Common myeloid progenitor, CD34-positive (primary cell): ENCODE measurements at regions not wholly inside any gene's neighbourhood (a gene's known extent, or its start where the extent isn't known, plus 50 kb on each side); places are given as distances from the start of the nearest gene placed in this dataset.

Experiments
- CTCF ChIA-PET: fragments of 350-600 bp; sonication (Branson Sonifier 250); formaldehyde crosslinking; loops from one replicate; lab custom pipeline; 2021; ENCODE audit warnings: antibody characterized with exemption; lab: Charles Lee
- POLR2A ChIA-PET: fragments of 350-600 bp; sonication (Branson Sonifier 250); formaldehyde crosslinking; loops from one replicate; lab custom pipeline; 2021; ENCODE audit warnings: antibody characterized with exemption; lab: Charles Lee
- DNase-seq, 3 donors: peaks; one replicate each; pipeline versions ENCODE4 v3.0.0 to v3.0.0-alpha.2; 2013
- H3K27ac ChIP-seq, 2 experiments: 1 replicate in 1 of 2; 2 replicates in 1 of 2; pipeline ENCODE4 v1.7.0; 2013; ENCODE audit warnings: inconsistent platforms in 2 of 2, low read length in 2 of 2, mild to moderate bottlenecking in 2 of 2, low read depth in 1 of 2, moderate library complexity in 1 of 2; ENCODE audit not compliant: severe bottlenecking in 2 of 2, insufficient read depth in 1 of 2, poor library complexity in 1 of 2
- H3K27me3 ChIP-seq, 5 experiments: replicated peaks in 2 of 5; 1 replicate in 3 of 5; 2 replicates in 2 of 5; pipeline versions ENCODE4 v1.6.1 to v1.7.0; 2013; ENCODE audit warnings: low read length in 4 of 5, mild to moderate bottlenecking in 2 of 5, moderate library complexity in 2 of 5, inconsistent platforms in 1 of 5; ENCODE audit not compliant: insufficient read depth in 5 of 5, control insufficient read depth in 4 of 5
- H3K36me3 ChIP-seq, 4 experiments: 1 replicate in 2 of 4; 2 replicates in 2 of 4; pipeline versions ENCODE4 v1.6.1 to v1.7.0; 2013; ENCODE audit warnings: low read length in 3 of 4, control low read depth in 1 of 4, mild to moderate bottlenecking in 1 of 4; ENCODE audit not compliant: control insufficient read depth in 4 of 4, insufficient read depth in 4 of 4
- H3K4me1 ChIP-seq, 4 experiments: 1 replicate in 3 of 4; 2 replicates in 1 of 4; pipeline versions ENCODE4 v1.6.1 to v1.7.1; 2013; ENCODE audit warnings: low read length in 3 of 4, mild to moderate bottlenecking in 3 of 4, control low read depth in 1 of 4, inconsistent platforms in 1 of 4, moderate library complexity in 1 of 4; ENCODE audit not compliant: control insufficient read depth in 4 of 4, insufficient read depth in 4 of 4; ENCODE audit errors: control extremely low read depth in 1 of 4
- H3K4me3 ChIP-seq, 7 experiments: 1 replicate in 4 of 7; 2 replicates in 3 of 7; pipeline versions ENCODE4 v1.5.1 to v1.7.0; 2013; ENCODE audit warnings: mild to moderate bottlenecking in 7 of 7, low read length in 6 of 7, moderate library complexity in 6 of 7, inconsistent platforms in 2 of 7, low read depth in 2 of 7, control low read depth in 1 of 7; ENCODE audit not compliant: insufficient read depth in 4 of 7, control insufficient read depth in 1 of 7; ENCODE audit errors: extremely low read depth in 1 of 7
- H3K9me3 ChIP-seq, 5 experiments: 1 replicate in 4 of 5; 2 replicates in 1 of 5; pipeline versions ENCODE4 v1.6.1 to v1.7.1; 2013; ENCODE audit warnings: low read length in 4 of 5, mild to moderate bottlenecking in 2 of 5, inconsistent platforms in 1 of 5, low read depth in 1 of 5, moderate library complexity in 1 of 5; ENCODE audit not compliant: control insufficient read depth in 4 of 5, insufficient read depth in 2 of 5; ENCODE audit errors: control extremely low read depth in 1 of 5
- WGBS: methylation state at CpG from one replicate; pipeline ENCODE4 v1.1.5; 2013; ENCODE audit not compliant: insufficient coverage; 5-methylcytosine and 5-hydroxymethylcytosine counted together

- H3K4me3 ChIP-seq: no peak overlapping the region
- H3K36me3 ChIP-seq: no peaks in the 10 kb centered on the region
- DNase-seq: no peak
- H3K27me3 ChIP-seq: no peaks in the 10 kb centered on the region
- no CpG with 5 or more reads among the region's 1 CpG for WGBS
- CTCF ChIA-PET: no interaction called here
- no peaks in the 10 kb centered on the region for H3K4me1 ChIP-seq
- H3K9me3 ChIP-seq: no peaks in the 10 kb centered on the region
- H3K27ac ChIP-seq: no peak overlapping the region
- POLR2A ChIA-PET: no interaction called here
Observed at GRCh38 chr5:145072889-145073288, 762.3 kb downstream of the PRELID2 start.

- H3K4me1 ChIP-seq: no peaks in the 10 kb centered on the region
Observed at GRCh38 chr5:145068721-145069120, 766.4 kb downstream of the PRELID2 start.

GRCh38 chr5:145062280-145063062, 772.7 kb downstream of the PRELID2 start:
- CTCF ChIA-PET: no interaction called here
- no peak for DNase-seq

More at GRCh38 chr5:145068721-145069120, 766.4 kb downstream of the PRELID2 start:
- WGBS: 100% methylated on average over 1 of the region's 3 CpGs
- POLR2A ChIA-PET: no interaction called here
- Histone ChIP-seq H3K4me3 (no peak overlapping the region), H3K9me3 (no peaks in the 10 kb centered on the region), H3K27me3 (no peaks in the 10 kb centered on the region), H3K36me3 (no peaks in the 10 kb centered on the region), H3K27ac (no peak overlapping the region)
- CTCF ChIA-PET: no interaction called here
- no peak for DNase-seq

GRCh38 chr5:145056800-145057199, 778.3 kb downstream of the PRELID2 start:
- no peak for DNase-seq
- Histone ChIP-seq H3K36me3 (no peaks in the 10 kb centered on the region), H3K4me1 (no peaks in the 10 kb centered on the region), H3K9me3 (no peaks in the 10 kb centered on the region), H3K27ac (no peak overlapping the region), H3K4me3 (no peak overlapping the region), H3K27me3 (no peaks in the 10 kb centered on the region)
- ChIA-PET POLR2A (no interaction called here), CTCF (no interaction called here)
- WGBS: 100% methylated on average over 1 of the region's 5 CpGs

More at GRCh38 chr5:145062280-145063062, 772.7 kb downstream of the PRELID2 start:
- H3K27me3 ChIP-seq: no peaks in the 10 kb centered on the region
- H3K9me3 ChIP-seq: no peaks in the 10 kb centered on the region
- no peaks in the 10 kb centered on the region for H3K4me1 ChIP-seq
- no peak overlapping the region for H3K4me3 ChIP-seq
- H3K27ac ChIP-seq: no peak overlapping the region
- WGBS: 100% methylated on average over 2 of the region's 6 CpGs
- POLR2A ChIA-PET: interaction anchor here (0.6 kb wide), 1 partner anchor 37 kb away, joined by 3 read pairs; no protein-coding TSS in a partner anchor
- no peaks in the 10 kb centered on the region for H3K36me3 ChIP-seq

GRCh38 chr5:145050181-145050580, 785.0 kb downstream of the PRELID2 start:
- Histone ChIP-seq H3K27ac (no peak overlapping the region), H3K4me3 (no peak overlapping the region), H3K9me3 (no peaks in the 10 kb centered on the region), H3K27me3 (no peaks in the 10 kb centered on the region), H3K36me3 (no peaks in the 10 kb centered on the region), H3K4me1 (no peaks in the 10 kb centered on the region)
- ChIA-PET POLR2A (no interaction called here), CTCF (no interaction called here)
- WGBS: no CpG with 5 or more reads among the region's 1 CpG
- DNase-seq: no peak

GRCh38 chr5:145044970-145045369, 790.2 kb downstream of the PRELID2 start:
- no CpG with 5 or more reads among the region's 1 CpG for WGBS
- Histone ChIP-seq H3K27ac (no peak overlapping the region), H3K9me3 (no peaks in the 10 kb centered on the region), H3K27me3 (no peaks in the 10 kb centered on the region), H3K36me3 (no peaks in the 10 kb centered on the region), H3K4me3 (no peak overlapping the region), H3K4me1 (no peaks in the 10 kb centered on the region)
- no peak for DNase-seq
- POLR2A ChIA-PET: no interaction called here
- CTCF ChIA-PET: no interaction called here

GRCh38 chr5:145028626-145029025, 806.5 kb downstream of the PRELID2 start:
- Histone ChIP-seq H3K36me3 (no peaks in the 10 kb centered on the region), H3K27me3 (no peaks in the 10 kb centered on the region), H3K9me3 (no peaks in the 10 kb centered on the region), H3K27ac (no peak overlapping the region), H3K4me1 (peaks cover 0 to 4% (median 0%) of the 10 kb centered on the region in 4 experiments), H3K4me3 (no peak overlapping the region)
- CTCF ChIA-PET: no interaction called here
- POLR2A ChIA-PET: no interaction called here
- DNase-seq: no peak
- 92% methylated on average over 1 of the region's 1 CpG for WGBS
